GM12891 (cell line): ENCODE measurements at regions not wholly inside any gene's neighbourhood (a gene's known extent, or its start where the extent isn't known, plus 50 kb on each side); places are given as distances from the start of the nearest gene placed in this dataset.

Experiments used
- PAX5 ChIP-seq: IDR thresholded peaks from 2 replicates; pipeline ENCODE4 v1.6.1; 2011; ENCODE audit warnings: low read length, moderate library complexity, mild to moderate bottlenecking; ENCODE audit not compliant: insufficient read depth, severe bottlenecking
- POLR2A ChIP-seq: IDR thresholded peaks from 2 replicates; pipeline ENCODE4 v1.6.1; 2011; ENCODE audit warnings: low read depth, low read length, control low read depth
- POLR2AphosphoS5 ChIP-seq: IDR thresholded peaks from 2 replicates; pipeline ENCODE4 v1.6.1; 2011; ENCODE audit warnings: low read depth, low read length, control low read depth
- SPI1 ChIP-seq: IDR thresholded peaks from 2 replicates; pipeline ENCODE4 v1.6.1; 2011; ENCODE audit warnings: low read depth, low read length, control low read depth
- TAF1 ChIP-seq: IDR thresholded peaks from 2 replicates; pipeline ENCODE4 v1.6.1; 2011; ENCODE audit warnings: low read depth, low read length, control low read depth

DNA sequence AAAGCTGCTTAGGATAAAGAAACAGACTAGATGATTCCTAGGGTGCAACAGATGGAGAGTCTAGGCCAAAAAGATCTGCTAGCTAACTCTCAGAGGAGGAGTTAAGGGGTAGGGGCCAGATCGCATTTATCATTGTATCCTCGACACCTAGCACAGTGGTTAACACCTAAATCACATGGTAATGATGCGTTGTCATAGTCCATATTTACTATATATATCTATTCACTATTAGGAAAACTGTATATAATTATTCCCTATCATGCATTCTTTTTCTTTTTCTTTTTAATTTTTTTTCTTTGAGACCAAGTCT lies 92.8 kb upstream of the SLC44A1 start:
- TF ChIP-seq POLR2AphosphoS5 (no peak), TAF1 (no peak), POLR2A (no peak), PAX5 (no peak), SPI1 (no peak)
